Progenitor cell of endocrine pancreas (in vitro differentiated cells): ENCODE measurements at regions not wholly inside any gene's neighbourhood (a gene's known extent, or its start where the extent isn't known, plus 50 kb on each side); places are given as distances from the start of the nearest gene placed in this dataset.

Experiments used
- DNase-seq: peaks from one replicate; pipeline ENCODE4 v3.0.0; 2021; ENCODE audit warnings: low spot score; ENCODE audit not compliant: unreplicated experiment
- H3K27ac Mint-ChIP-seq: 2 replicates; pipeline ENCODE4 v1.8.0; 2021; ENCODE audit warnings: mild to moderate bottlenecking, moderate library complexity, mixed read lengths
- H3K27me3 Mint-ChIP-seq: 2 replicates; pipeline ENCODE4 v1.8.0; 2021; ENCODE audit warnings: mixed read lengths
- H3K36me3 Mint-ChIP-seq: 2 replicates; pipeline ENCODE4 v1.8.0; 2022; ENCODE audit warnings: mixed read lengths; ENCODE audit not compliant: insufficient read depth
- H3K4me1 Mint-ChIP-seq: 2 replicates; pipeline ENCODE4 v1.8.0; 2021; ENCODE audit warnings: low read depth, mixed read lengths
- H3K4me3 Mint-ChIP-seq: 2 replicates; pipeline ENCODE4 v1.8.0; 2021; ENCODE audit warnings: low read depth, mild to moderate bottlenecking, moderate library complexity, mixed read lengths
- H3K9me3 Mint-ChIP-seq: 2 replicates; pipeline ENCODE4 v1.8.0; 2021; ENCODE audit warnings: low read depth, mixed read lengths
- CTCF ChIP-seq: fragments of 200-600 bp; sonication (generic); IDR thresholded peaks from one replicate; pipeline ENCODE4 v1.5.0; 2021; ENCODE audit warnings: antibody characterized with exemption, mild to moderate bottlenecking; ENCODE audit not compliant: unreplicated experiment

- no peaks in the 10 kb centered on the region for H3K9me3 Mint-ChIP-seq
- H3K27ac Mint-ChIP-seq: no peak overlapping the region
- peaks cover 6% of the 10 kb centered on the region for H3K4me1 Mint-ChIP-seq
- no peaks in the 10 kb centered on the region for H3K27me3 Mint-ChIP-seq
- H3K36me3 Mint-ChIP-seq: no peaks in the 10 kb centered on the region
- no peak for DNase-seq
- no peak for TF ChIP-seq CTCF
- no peak overlapping the region for H3K4me3 Mint-ChIP-seq
Measured at GRCh38 chr13:79997244-79997643, 343.7 kb downstream of the SPRY2 start.

DNA sequence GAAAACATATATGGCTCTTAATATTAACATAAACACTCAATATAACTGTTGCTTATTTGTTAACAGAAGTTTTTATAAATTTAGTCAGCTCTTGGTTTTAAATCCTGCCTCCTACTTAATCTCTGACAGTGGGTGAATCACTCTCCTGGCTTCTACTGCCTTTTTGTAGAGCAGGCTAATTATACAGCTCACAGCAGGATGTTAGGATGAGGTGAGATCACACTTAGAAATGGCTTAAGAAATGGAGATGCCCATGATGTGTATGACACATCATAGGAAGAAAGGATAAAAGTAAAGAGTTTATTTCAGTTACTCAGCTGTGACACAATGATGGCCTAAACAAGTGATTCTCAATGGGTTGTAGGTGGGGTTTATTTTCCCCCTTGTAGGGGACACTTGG, 345.6 kb downstream of the SPRY2 start:
- no peak for DNase-seq
- no peak overlapping the region for H3K4me3 Mint-ChIP-seq
- no peaks in the 10 kb centered on the region for H3K27me3 Mint-ChIP-seq
- TF ChIP-seq CTCF: no peak
- no peaks in the 10 kb centered on the region for H3K36me3 Mint-ChIP-seq
- H3K4me1 Mint-ChIP-seq: peaks cover 6% of the 10 kb centered on the region
- H3K27ac Mint-ChIP-seq: no peak overlapping the region
- H3K9me3 Mint-ChIP-seq: peaks cover 6% of the 10 kb centered on the region

DNA sequence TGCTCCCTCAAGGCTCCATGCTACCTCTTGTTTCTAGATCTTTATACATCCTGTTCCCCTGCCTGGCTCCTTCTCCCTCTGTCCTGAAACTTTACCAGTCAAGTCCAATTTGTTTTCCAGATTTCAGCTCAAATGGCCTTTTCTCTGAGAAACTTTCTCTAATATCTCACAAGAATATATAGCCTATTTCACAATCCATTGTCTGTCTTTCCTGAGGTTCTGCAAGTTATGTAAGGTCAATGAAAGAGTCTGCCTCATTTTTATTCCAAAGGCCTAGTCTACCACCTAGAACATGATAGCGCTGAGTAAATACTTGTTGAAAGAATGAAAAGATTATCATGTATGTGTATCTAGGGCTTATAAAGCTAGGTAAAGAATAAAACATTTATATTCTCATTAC, 348.8 kb downstream of the SPRY2 start:
- peaks cover 2% of the 10 kb centered on the region for H3K4me1 Mint-ChIP-seq
- no peak overlapping the region for H3K4me3 Mint-ChIP-seq
- TF ChIP-seq CTCF: no peak
- no peaks in the 10 kb centered on the region for H3K27me3 Mint-ChIP-seq
- peaks cover 1% of the 10 kb centered on the region for H3K36me3 Mint-ChIP-seq
- peaks cover 12% of the 10 kb centered on the region for H3K9me3 Mint-ChIP-seq
- peak overlapping the region; percentile 1 for H3K27ac Mint-ChIP-seq
- no peak for DNase-seq

- Mint-ChIP-seq H3K27me3 (no peaks in the 10 kb centered on the region), H3K9me3 (peaks cover 12% of the 10 kb centered on the region), H3K4me3 (no peak overlapping the region), H3K27ac (no peak overlapping the region), H3K36me3 (peaks cover 1% of the 10 kb centered on the region), H3K4me1 (peaks cover 7% of the 10 kb centered on the region)
- no peak for TF ChIP-seq CTCF
- no peak for DNase-seq
Measured at GRCh38 chr13:79990048-79990447, 350.9 kb downstream of the SPRY2 start.

- Mint-ChIP-seq H3K9me3 (peaks cover 12% of the 10 kb centered on the region), H3K27ac (no peak overlapping the region), H3K36me3 (peaks cover 1% of the 10 kb centered on the region), H3K4me1 (peaks cover 7% of the 10 kb centered on the region), H3K4me3 (no peak overlapping the region), H3K27me3 (no peaks in the 10 kb centered on the region)
- no peak for DNase-seq
- no peak for TF ChIP-seq CTCF
Measured at GRCh38 chr13:79989217-79989661, 351.7 kb downstream of the SPRY2 start.
